ENCODE measurements at regions not wholly inside any gene's neighbourhood (a gene's known extent, or its start where the extent isn't known, plus 50 kb on each side); places are given as distances from the start of the nearest gene placed in this dataset.

DNA sequence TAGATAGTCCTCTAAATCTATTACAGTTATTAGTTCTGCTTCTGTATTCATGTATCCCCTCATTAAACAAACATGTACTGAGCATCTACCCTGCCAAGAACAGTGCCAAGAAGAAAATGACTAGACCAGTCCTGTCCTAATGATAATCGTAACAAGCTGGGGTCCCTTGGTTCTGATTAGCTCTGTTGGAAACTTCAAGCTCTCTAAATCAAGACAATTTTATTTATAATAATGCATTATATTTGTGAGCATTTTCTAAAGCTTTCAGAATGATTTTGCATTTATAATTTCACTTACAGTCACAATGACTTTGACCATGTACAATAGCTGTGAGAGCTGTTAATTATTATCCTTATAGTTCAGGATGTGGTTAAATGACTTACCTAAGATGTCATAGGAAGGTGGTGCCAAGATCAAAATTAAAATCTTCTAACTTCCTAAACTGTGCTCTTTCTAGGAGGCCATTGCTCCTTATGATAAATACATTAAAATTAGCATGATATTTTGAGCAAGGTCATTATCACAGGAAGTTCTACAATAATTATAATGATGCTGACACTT lies 336.5 kb upstream of the SLC39A10 start:
- TF ChIP-seq CTCF (conservative IDR thresholded peaks at IDR 0.05): no peak
- TF ChIP-seq EZH2 (IDR thresholded peaks at IDR 0.05; ENCODE audit: low read depth): no peak

All from PC-9 (cell line).